COLO829 (cell line): ENCODE measurements at regions not wholly inside any gene's neighbourhood (a gene's known extent, or its start where the extent isn't known, plus 50 kb on each side); places are given as distances from the start of the nearest gene placed in this dataset.
"Not testable (repeated sequence)": the region's sequence is repeated elsewhere in the genome, so short reads cannot be mapped to it uniquely, and the experiment has no call there.

Experiments used
- DNase-seq: peaks from one replicate; pipeline ENCODE4 v3.0.0; 2012; ENCODE audit warnings: low spot score

DNA sequence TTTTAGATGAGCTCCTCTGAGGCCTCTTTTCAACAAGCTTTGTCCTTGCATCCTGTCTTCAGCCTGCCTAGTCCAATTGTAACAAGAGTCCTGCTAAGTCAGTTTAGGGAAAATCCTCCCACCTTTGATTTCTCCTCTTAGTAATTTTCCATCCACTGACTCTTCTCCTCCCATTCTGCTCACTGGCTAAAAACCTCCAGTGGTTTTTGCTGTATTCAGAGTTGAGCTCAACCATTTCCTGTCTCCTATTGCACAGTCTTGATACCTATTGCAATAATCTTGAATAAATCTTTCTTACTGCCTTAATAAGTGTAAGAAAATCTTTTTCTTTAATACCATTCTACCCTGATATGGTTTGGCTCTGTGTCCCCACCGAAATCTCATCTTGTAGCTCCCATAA lies 117.8 kb upstream of the ENPP6 start:
- DNase-seq, result no peak

DNA sequence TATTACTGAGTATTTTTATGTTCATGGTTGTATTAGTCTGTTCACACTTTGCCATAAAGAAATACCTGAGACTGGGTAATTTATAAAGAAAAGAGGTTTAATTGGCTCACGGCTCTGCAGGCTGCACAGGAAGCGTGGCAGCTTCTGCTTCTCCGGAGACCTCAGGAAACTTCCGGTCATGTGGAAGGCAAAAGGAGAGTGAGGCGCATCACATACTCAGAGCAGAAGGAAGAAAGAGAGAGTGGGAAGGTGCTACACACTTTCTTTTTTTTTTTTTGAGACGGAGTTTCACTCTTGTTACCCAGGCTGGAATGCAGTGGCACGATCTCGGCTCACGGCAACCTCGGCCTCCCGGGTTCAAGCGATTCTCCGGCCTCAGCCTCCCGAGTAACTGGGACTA lies 115.8 kb upstream of the ENPP6 start:
- DNase-seq, result not testable (repeated sequence)

DNA sequence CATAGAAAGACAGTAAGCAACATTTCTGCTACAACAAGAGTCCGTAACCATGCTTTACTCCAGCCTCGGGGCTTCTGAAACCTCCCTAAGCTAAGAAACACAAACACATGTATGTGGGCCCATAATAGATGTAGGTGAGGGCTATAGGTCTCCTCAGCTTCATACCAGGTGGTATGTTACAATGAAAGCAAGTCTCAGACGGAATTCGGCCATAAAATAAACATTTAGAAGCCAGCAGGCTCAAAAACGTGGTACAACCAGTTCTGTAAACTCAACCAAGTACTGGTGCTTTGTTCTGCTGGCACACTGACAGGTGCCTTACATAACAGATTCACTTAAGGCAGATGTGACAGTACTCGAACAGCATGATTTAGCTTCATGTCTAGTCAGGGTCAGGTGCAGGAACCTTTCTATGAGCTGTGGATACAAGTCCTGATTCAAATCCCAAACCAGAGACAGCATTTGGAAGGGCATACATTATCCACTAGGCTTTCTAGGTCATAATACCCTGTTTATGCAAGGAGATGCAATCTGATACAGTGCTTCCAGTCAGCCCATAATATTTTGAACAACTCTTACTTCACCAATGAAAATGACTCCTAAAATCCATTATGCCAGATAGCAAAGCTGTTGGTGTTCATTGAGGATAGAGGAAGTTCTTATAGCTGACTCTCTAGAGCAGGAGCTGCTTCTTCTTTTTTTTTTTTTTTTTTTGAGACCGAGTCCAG lies 113.8 kb upstream of the ENPP6 start:
- DNase-seq, result no peak

DNA sequence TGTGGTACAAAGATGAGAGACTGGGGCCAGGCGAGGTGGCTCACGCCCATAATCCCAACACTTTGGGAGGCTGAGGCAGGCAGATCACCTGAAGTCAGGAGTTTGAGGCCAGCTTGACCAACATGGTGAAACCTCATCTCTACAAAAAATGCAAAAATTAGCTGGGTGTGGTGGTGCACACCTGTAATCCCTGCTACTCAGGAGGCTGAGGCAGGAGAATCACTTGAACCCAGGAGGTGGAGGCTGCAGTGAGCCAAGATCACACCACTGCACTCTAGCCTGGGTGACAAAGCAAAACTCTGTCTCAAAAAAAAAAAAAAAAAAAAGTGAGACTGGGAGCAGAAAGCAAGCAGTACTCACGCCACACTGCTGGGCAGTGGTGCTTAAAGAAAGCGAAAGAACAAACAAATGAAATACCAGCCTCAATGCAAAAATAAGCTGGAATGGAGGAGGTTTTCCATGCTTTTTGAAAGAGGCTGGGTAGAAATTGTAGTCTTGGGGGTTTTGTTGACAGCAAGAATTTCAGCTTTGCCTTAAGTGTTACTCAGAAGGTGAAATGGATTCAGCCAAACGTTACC lies 112.9 kb upstream of the ENPP6 start:
- DNase-seq, result not testable (repeated sequence)

DNA sequence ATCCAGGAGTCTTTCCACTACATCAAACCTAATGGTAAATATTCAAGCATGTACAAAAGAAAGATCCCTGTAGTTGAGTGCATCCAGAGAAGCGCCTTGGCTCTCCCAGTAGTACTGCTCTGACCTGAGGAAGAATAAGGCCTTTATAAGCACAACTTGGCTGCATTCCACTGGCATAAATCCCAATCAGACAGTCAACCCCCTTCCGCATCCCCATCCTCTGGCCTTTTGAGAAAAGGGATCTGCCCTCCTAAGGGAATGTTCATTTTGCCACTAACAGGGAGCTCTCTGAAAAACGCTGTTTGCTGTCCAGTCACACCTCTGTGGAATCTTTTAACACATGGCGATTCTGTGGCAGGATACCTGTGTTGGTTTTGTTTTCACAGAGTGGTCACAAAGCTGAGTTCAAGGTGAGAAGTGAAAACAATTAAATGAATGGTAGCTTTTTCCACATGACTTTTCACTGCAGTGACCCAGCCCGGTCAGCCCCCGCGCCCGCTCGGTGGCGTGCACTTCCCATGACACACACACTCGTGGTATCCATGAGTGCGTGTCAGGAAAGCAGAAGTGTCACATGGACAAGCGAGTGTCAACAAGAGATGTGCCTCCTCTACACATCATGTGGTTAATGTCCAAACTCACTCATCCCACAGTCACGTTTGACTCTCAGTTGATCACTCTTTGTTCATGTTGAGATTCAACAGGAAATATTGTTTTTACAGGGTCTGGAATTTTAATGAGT lies 112.2 kb upstream of the ENPP6 start:
- DNase-seq, result peak; percentile 94

DNA sequence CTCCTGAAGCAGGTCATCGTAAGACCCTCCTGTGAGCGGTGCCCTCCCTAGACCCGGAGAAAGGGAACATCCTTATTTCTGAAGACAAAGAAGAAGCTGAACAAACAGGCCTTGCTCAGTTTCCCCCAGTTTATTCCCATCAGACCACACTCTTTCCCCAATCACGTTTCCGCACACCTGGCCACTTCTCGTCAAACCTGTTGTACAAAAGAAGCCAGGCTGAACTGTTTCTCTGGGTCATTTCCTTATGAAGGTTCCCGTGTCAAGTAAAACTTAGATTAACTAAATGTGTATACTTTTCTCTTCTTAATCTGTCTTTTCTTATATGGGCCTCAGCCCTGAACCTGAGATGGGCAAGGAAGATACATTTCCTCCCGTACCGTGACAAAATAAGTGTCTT lies 111.6 kb upstream of the ENPP6 start:
- no peak for DNase-seq

DNA sequence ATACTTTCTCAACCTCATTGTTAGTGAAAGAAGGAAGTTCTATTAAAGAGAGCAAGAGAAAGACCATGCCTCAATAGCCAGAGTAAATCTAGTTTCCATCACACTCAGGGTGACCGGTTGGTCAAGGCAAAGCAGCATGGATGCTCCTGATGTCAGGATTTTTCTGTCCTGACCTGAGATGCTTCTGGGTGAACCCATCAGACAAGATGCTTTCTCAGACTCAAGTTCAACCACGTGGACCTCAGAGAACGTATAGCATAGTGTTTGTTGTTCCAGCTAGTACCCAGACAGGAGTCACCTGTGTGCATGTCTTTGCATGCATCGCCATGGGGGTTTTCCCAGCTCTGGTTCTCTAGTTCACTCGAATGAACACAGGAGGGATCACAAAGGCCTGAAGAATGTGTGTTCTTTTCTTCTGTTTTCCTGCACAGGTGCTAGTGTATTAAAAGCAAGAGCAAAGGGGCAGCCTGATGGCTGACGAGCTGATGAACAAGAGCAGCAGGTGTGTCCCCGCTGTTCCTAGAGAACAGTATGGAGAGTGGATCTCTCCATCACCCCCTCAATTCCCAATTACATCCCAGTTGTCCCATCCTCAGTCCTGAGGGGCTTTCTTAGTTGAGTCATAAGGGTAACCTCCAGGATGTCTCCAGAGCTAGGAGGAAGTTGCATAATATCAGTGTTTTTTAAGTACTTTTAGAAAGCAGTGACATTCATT lies 110.5 kb upstream of the ENPP6 start:
- DNase-seq, result no peak

DNA sequence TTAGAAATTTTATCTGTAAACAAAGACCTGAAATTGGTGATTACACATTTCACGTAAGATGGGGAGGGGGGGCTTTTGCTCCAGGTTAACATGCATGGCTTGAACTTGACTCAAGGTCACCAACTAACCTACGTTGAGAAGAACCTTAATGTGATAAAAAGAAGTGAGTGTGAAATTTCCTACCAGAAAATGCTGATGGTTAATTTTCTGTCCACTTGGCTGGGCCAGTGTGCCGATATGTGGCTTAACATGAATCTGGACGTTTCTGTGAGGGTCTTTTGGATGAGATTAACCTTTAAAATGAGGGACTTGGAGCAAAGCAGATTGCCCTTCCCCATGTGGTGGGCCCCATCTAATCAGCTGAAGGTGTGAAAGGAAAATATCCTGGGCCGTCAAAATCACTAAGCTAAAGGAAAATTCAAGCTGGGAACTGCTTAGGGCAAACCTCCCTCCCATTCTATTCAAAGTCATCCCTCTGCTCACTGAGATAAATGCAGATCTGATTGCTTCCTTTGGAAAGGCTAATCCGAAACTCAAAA lies 107.3 kb upstream of the ENPP6 start:
- no peak for DNase-seq

DNA sequence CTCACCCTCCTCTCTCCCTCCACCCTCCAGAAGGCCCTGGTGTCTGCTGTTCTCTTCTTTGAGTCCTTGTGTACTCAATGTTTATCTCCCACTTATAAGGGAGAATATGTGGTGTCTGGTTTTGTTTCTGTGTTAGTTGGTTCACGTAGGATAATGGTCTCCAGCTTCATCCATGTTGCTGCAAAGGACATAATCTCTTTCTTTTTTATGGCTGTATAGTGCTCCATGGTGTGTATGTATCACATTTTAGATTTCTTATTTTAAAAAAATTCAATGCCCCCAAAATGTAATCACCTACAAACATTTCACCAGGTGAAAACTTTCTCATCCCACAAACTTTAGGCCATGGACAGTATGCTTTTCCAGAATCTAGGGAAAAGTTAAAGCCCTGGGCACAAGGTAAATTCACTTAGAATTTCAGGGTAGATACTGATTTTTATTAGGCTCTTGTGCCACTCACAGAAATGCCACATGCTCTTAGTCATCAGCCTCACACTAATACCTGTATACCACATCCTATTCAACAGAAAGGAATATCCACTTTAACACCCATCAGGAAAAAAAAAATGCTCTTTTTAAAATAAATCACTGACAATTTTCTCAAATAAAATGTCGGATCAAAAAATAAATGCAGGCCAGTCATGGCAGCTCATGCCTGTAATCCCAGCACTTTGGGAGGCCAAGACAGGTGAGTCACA lies 104.8 kb upstream of the ENPP6 start:
- DNase-seq, result no peak

DNA sequence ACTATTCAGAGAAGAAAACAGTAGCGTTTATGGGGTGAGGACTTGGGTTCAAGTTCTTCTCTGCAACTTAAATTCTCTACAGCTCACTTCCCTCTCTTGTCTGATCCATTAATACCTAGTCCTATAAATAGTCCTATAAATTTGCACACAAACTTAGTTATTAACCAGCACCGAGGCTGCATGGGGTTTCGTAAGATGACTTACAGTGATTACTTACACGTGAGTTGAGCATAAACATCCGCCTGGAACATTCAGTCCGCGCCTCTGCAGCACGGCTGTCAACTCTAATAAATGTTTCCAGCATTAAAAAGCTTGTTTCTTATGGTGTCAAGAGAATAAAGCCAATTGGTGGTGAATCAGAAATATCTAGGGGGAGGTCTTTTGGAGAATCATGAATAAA lies 103.0 kb upstream of the ENPP6 start:
- no peak for DNase-seq

DNA sequence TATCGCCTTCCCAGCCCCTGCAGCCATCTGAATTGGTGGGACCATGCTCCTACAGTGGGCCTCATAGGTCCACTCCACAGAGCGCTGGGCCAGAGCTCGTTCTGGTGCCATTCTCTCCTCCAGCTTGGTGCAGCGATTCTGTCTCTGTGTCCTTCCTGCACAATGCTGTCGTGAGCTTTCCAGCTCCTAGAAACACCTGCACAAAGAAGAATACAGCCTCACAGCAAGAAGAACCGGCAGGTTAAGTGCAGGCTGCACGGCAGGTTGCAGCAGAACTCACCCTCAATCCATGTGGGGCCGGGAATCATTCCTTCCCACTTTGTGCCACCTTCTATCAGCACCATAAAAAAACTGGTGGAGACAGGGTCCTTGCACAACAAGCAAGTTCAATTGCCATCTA lies 101.2 kb upstream of the ENPP6 start:
- no peak for DNase-seq

DNA sequence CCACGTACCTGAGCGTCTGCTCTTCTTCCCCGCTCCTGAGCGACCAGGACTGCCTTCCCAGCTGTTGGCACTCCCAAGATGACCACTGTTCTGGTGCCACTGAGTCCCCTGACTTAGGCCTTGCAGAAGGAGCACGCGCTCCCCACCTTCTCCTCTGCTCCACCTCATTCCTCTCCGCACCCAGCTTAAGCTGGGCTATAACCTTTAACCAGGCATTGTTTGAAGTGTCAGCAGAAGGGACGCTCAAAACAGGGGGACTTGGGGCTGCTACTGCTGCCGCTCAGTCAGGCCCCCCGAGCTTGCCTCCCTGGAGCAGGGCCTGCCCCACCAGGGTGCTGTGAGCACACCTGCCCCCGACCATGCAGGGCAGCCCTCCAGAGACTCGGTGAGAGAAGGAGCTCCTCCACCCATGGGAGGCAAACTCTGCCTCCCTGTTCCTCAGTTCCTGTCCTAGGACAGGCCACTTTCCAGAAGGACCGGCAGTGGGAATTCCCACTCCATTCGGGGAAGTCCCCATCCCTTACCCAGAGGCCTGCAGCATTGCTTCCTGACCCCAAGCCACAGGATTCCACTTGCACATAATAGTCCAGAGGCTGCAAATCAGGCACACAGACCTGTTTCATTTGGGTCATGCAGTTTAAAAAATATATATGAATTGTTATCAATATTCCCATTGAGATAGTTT lies 99.7 kb upstream of the ENPP6 start:
- no peak for DNase-seq

DNA sequence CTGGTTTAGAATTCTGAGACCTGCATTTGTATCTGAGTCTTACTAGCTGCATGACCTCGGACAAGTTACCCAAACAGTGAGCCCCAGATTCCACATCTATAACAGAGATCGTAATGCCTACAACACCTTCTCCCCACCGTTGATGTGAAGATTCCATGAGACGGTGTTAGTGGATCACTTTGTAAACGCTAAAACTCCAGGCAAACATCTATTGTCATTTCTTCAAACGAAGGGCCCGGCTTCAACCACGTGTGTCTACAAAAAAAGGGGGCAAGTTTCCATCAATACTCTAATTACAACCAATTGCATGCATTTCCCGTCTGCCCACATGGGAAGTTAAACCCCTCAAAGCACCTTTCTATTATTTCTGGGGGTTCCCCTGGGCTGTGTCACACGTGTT lies 99.1 kb upstream of the ENPP6 start:
- no peak for DNase-seq

DNA sequence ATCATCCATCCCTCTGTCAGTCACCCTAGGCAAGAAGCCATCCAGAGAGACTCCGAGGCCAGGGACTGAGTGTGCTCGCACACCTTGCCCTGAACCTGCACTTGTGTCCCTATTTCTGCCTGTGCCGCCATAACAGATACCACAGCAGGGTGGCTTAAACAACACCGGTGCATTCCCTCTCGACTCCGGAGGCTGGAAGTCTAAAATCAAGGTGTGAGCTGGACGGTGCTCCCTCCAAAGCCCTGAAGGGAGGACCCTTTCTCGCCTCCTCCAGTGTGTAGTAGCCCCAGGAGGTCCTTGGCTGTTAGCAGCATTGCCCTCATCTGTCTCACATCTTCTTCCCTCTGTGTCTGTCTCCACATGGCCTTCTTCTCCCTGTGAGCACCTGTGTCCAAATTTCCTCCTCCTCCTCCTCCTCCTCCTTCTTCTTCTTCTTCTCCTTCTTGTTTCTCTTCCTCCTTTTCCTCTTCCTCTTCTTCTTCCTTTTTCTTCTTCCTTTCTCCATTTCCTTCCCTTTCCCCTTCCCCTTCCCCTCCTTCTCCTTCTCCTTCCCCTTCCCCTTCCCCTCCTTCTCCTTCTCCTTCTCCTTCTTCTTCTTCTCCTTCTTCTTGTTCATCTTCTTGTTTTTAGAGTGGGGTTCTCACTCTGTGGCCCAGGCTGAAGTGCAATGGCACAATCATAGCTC lies 98.1 kb upstream of the ENPP6 start:
- no peak for DNase-seq

DNA sequence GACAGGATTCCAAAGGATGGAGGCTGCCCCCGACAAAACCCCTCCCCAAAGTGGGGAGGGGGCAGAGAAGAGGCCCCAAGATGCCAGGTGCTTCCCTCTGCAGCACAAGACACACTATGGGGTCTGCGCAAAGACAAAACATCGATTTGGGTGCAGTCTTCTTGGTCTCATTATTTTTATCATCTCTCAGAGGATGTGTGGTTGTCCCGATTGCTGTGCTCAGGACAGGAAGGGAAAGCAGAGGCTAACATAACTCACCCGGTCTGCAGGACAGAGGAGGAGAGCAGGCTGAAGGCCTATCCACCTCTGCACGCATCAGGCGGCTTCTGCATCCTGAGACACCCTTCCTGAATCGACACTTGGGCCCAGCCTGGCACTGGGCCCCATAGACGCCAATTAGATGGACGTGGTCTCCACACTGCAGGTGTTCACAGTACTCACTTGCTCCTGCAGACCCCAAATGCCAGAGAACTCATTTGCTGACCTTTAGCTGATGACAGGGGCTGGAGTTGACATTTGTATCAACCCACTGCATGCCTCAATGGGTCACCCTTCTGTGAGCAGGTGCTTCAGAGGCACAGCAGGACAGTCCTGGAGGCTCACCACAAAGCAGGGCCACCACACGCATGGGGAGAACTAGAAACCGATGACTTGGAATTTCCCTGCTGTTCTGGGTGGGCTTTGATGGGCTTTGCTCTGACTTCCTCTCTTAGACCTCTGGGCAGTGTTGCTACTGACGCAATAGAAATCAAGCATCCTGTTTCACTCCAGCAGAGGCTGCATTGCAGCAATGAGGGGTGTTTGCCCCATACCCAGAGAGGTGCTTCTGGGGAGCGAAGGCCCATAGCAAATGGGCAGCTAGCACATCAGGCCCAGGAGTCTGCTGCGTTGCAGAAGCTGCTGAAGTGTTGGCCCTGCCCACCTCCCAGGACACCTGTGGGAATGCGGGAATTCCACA lies 96.3 kb upstream of the ENPP6 start:
- DNase-seq, result no peak

DNA sequence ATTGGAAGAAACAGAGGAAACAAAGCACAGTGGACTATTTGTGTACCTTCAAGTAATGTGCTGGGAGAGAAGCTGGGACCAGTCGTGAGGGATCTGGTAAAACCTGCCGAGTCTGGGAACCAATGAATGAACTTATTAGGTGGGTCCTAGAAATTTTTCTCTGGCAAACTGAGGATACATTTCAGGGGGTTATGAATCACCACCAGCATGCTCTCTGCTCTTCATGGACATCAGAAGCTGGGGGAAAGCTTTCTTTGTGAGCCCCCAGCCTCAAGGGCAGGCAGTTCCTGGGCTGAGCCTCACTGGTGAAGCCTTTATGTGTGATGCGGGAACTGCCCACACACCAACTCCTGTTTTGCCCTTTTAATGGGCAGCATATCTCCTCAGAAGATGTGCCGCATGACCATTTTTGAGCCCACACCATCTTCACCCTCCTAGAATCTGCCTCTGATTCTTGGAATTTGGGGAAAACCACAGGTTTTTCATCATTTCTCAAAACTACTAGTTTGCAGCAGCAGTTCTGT lies 95.4 kb upstream of the ENPP6 start:
- no peak for DNase-seq

DNA sequence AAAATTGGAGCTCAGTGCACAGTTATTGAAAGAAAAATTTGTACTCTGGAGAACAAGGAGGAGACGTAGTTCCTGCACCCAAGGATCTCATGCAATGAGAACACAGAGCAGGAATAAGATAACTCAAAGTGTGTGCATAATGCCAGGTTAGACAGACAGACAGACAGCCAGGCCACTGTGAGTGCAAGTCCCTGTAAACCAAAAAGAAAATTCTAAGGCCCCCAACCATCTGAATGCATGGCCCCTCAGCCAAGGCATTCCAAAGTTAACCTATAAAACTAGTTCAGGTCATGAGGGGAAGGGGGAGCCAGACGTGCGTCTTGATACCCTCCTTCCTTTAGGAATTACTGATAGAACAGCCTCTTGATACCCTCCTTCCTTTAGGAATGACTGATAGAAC lies 94.5 kb upstream of the ENPP6 start:
- DNase-seq, result no peak

DNA sequence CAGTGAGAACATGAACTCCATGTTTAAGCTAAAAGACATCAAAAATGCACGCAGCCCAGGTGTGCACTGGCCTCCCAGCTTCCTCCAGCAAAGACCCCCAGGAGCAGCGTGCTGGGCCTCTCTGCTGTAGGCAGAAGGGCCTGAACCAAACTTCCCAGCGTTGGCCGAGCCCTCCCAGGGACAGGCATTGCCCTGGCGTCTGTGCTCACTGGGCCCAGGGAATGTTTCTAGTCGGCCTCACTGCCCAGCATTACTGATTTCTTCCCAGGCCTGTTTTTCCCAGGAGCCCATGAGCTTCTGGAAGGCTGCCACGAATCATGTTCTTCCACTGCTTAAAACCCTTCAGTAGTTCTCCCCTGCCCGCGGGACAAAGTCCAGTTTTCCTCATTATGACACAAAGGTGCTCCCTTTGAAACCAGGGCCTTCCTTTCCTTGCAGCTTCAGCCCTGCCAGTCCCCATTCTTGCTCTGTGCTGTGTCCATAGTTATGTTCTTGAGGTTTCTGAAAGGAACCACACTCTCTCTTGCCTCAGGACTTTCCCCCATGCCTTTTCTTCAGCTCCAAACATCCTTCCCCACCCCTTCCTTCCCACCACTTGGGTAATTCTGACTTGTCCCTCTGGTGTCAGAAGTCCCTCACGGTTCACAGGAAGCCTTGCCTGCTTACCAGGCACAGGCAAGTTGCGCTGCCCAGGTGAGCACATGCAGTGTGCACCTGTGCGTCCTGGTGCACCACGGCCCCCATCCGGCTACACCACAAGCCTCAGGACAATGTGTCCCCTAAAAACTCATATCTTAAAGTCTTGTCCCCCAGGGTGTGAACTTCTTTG lies 93.4 kb upstream of the ENPP6 start:
- no peak for DNase-seq
